ENCODE measurements at regions not wholly inside any gene's neighbourhood (a gene's known extent, or its start where the extent isn't known, plus 50 kb on each side); places are given as distances from the start of the nearest gene placed in this dataset.
"Not testable (repeated sequence)": the region's sequence is repeated elsewhere in the genome, so short reads cannot be mapped to it uniquely, and the experiment has no call there.

DNA sequence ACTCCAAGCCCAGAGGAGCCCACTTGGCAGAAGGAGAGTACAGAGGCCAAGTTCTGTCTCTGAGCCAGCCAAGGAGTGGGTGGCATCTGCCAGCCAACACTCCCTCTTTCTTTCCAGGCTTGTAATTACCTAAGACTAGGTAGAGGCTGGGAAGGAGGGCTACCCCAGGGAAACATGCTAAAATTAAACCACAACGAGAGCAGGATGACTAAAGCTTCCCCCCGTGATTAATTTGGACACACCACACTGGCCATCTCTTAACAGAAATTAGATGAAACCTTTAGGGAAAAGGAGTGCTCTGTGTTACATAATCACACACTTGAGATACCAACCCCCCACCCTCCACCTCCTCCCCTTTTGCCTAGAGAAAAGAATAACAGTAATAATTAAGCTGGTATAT, 102.1 kb upstream of the ZC3H12A start:
- no peak for DNase-seq (ENCODE audit: low read depth in 2 of 3, low spot score in 1 of 3)

DNA sequence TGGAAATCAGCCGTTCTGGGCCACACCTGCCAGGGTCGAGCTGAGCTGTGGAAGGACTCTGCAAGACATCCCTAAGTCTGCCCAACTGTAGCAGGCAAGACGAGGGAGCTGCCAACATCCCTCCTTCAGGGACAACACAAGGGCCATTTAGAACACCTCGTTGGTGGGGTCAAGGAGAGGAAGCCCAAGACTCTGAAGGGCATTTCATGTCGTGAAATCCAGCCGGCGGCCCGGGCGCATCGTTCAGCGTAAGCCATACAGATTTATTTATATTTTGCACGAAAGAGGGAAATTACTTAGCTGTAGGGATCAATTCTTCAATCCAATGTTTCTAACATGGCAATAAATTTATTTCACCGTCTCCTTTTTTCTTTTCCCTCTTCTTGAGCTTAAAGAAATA, 101.7 kb upstream of the ZC3H12A start:
- DNase-seq (ENCODE audit: low read depth in 2 of 3, low spot score in 1 of 3): no peak

DNA sequence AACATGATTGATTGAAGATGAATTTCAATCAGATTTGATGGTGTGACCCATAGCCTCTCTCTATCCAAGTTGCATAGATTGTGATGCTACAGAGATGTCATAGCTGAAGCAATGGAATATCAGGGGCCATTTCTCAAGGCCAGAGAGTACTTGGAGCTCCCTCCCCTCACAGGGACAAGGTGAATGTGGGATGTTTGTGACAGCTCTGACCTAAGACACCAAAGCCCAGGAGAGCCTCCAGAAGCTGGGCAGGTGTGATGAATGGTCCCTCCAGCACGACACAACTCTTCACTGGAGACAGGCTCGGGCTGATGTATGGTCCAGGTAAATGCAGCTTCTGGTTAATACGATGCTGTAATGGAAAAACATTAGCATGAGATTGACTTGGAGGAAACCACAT, 101.0 kb upstream of the ZC3H12A start:
- no peak for DNase-seq (ENCODE audit: low read depth in 2 of 3, low spot score in 1 of 3)

DNA sequence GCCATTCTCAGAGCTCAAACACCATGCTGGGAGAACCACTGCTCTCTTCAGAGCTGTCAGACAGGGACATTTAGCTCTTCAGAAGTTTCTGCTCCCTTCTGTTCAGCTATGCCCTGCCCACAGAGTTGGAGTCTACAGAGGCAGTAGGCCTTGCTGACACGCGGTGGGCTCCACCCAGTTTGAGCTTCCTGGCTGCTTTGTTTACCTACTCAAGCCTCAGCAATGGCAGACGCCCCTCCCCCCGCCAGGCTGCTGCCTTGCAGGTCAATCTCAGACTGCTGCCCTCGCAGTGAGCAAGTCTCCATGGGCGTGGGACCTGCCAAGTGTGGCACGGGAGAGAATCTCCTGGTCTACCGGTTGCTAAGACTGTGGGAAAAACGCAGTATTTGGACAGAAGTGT, 93.8 kb upstream of the ZC3H12A start:
- DNase-seq (ENCODE audit: low read depth in 2 of 3, low spot score in 1 of 3): not testable (repeated sequence)

DNA sequence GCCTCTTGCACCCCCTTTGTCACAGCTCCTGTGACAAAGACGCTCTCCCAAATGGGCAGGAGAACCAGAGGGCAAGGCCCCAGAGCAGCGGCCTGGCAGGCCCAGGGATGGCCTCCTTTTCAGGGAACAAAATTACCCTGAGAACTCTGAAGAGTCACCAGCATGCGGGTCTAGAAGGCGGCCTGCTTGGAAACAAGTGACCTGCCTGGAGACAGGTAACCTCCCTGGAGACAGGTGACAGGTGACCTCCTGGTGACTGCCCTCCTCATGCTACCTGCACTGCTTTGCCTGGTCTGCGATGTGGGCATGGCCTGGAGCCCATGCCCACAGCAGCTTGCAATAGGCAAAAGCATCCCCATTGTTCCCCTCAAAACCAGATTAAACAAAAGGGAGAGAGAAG, 86.5 kb upstream of the ZC3H12A start:
- no peak for DNase-seq (ENCODE audit: low read depth in 2 of 3, low spot score in 1 of 3)

DNA sequence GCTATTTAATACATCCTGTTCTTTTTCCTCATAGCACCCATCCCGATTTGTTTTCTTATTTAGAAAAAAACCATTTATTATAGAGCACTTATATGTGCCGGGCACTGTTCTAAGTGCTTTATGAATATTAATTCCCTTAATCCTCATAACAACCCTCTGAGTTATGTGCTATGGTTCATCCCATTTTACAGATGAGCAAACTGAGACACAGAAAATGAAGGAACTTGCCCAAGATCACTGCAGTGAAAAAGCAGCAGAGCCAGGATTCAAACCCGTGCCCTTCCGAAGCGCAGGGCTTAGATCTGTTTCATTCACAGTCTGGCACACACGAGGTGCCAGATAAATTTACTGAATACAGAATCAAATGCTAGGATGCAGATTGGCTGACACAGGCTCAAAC, 85.1 kb upstream of the ZC3H12A start:
- no peak for DNase-seq (ENCODE audit: low read depth in 2 of 3, low spot score in 1 of 3)

DNA sequence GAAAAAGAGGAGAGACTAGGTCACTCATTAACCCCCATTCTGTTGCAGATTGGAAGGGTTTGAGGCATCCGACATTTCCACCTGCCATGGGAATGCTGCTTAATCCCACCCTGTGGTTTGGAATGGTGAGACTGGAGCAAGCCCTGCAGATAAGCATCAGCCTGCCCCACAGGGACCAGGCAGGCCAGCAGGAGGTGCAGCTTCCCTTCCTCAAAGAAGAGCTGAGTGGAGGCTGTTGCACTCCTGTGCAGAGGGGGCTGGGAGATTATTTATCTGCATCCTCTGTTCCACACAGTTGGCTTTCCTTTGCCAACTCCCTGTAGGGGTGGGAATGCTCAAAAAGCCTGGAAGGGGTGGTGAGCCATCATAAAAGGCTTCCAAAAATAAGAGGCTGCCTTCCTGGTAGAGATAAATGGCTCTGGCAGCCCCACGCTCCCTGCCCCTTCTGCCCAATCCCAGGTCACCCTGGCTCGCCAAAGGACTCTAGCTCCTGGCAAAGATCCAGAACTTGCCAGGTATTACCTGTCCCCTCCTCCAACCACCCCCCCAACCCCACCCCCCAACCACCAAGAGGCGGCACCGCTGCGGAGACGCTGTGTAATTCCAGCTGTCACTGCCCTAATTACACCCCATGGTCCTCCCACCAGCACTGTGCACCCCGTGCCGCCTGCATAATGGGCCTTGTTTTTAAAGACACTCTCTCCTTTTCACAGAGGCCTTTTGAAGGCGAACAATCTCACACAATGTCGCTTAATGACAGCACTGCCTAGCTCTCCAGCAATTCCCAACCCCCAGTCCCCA, 83.0 kb upstream of the ZC3H12A start:
- DNase-seq (ENCODE audit: low read depth in 2 of 3, low spot score in 1 of 3): no peak

DNA sequence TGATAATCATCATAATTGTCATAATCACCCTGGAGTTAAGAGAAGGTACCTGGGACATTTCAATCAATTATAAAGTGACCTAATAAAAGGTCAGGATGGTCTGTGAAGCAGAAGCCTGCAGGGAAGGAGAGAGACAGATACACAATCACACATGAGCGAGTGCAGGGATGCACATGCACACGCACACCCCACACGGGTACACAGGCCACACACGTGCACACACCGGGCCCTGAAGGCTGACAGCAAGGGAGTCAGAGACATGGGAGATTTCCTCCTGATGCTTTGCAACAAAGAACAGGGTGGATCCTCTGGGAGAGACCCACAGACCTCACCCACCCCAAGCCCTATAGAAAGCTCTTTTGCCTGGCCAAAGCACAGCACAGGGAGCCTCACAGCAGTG, 82.3 kb upstream of the ZC3H12A start:
- DNase-seq (ENCODE audit: low read depth in 2 of 3, low spot score in 1 of 3): no peak

DNA sequence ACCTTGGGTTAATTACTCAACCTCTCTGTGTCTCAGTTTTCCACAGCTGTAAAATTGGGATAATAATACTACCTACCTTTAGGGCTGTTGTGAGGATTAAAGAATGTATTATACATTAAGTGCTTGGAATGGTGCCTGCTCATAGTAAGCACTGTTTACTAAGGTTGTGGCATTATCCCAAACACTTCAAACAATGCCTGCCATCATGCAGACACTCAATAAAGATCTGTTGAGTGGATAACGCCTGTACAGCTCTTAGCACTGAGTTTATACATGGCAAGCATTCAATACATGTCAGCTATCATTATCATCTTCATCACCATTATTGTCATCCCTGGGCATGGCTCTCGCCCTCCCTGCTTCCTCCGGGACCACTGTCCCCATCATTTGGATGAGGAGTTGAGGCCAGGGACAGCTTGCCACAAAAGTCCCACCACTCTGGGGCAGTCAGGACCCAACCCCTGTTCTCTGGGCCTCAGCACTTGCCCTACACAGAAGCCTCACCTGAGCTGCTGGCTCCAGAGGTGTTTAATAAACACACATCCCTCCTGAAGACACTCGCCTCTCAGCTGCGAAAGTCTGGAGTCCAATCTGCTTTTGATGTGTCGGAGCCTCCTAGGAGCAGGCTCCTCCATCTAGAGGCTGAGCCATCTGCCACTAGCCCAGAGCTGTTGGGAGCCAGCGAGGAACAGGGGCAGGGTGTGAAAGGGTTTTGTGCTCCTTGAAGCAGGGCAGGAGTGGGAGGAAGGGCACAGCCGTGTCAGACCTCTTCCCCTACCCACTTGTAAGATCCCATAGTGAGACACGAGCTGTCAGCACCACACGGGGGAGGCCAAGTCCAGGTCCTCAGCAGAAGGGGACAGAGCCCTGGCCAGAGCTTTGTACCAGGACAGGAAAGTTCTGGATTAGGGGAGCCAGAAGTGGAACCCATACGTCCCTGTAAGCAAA, 80.9 kb upstream of the ZC3H12A start:
- no peak for DNase-seq (ENCODE audit: low read depth in 2 of 3, low spot score in 1 of 3)

DNA sequence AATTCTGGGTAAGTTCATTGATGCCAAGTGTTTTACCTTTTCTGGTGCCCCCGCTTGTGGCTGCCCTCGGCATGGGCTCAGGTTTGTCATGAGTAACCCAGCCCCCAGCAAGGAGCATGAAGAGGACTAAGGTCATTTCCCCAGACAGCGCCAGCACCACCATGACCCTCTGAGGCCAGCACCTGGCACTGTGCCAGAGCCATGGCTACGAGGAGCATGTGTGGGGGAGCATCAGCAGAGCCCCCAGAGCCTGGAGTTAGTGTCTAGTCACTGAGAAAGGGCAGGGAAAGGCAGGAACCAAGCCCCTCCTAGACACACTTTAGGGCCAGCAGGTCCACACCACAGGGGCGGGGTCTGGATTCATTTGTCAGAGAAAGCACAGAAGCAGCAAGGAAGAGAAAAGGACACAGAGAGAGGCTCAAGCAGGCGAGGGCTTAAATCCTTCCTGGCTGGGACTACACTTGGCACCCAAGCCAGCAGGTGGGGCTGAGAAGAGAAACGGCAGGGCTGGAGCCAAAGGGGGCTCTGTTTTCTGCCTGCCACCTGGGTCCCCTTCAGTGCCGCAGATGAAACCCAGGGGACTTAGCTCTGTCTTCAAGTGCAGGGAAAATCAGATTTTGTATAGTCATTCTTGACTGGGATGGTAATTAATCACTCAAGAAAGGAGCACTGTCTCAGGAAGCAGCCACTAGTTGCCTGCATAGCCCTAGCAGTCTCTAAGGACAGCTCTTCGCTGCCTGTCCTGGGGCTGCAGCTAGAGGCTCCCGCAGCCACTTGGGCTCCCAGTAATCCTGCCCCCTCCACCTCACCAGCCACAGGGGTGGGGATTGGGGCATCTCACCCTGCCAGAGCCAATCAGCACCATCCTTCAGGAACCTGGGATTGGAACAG, 79.6 kb upstream of the ZC3H12A start:
- no peak for DNase-seq (ENCODE audit: low read depth in 2 of 3, low spot score in 1 of 3)

DNA sequence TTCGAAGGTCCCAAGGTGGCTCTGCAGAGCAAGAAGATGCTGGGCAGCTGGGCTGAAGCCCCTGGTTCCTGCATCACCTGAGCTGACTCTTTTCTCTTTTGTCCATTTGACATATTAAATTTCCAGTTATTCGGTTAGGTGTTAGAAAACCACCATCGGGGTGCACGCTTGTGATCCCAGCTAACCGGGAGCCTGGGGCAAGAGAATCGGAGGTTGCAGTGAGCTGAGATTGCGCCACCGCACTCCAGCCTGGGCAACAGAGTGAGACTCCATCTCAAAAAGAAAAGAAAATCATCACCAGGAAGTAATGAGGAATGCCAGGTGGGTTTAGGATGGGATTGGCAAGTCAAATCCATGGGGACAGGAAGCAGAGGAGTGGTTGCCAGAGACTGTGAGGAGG, 76.3 kb upstream of the ZC3H12A start:
- DNase-seq (ENCODE audit: low read depth in 2 of 3, low spot score in 1 of 3): no peak

DNA sequence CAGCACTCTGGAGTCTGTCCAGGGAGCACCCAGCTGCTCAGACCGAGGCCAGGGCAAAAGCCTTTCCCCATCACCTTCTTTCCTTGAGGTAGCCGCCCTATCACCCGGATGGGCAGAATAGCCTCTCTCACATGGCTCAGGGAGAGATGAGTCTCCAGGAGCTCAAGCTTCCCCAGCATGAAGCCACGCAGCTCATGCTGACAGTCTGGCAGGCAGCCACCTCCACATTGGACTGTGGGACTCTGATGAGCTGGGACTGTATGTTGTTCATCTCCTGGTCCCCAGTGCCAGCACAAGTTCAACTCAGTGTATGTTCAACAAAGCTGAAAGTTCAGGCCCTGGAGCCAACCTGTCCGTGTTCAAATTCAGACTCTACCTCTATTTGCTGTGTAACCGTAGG, 75.2 kb upstream of the ZC3H12A start:
- DNase-seq (ENCODE audit: low read depth in 2 of 3, low spot score in 1 of 3): no peak

DNA sequence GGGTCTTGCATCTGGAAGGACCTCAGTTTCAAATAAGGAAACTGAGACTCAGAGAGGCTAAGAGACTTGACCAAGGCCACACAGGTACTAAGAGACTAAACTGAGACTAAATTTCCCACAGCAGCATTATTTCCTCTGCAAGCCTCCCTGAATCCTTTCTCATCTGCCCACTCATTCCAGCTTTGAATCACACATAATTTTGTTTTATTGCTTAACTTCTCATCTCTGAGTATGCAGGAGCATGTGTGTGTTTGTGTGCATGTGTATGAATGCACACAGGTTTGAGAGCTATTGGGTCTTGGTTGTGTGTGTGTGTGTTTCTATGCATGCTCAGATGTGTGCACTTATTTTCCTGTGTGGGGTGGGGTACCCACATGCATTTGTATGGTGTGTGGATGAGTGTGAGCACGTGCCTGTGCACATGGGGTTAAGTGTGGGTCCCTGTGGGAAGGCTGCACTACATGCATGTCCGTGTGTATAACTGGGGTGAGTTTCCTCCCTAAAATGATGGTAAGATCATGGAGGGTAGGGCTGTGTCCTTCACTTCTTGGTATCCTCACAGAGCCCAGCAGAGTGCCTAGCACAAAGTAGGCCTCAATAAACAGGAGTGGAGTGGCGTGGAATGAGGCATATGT, 74.4 kb upstream of the ZC3H12A start:
- no peak for DNase-seq (ENCODE audit: low read depth in 2 of 3, low spot score in 1 of 3)

DNA sequence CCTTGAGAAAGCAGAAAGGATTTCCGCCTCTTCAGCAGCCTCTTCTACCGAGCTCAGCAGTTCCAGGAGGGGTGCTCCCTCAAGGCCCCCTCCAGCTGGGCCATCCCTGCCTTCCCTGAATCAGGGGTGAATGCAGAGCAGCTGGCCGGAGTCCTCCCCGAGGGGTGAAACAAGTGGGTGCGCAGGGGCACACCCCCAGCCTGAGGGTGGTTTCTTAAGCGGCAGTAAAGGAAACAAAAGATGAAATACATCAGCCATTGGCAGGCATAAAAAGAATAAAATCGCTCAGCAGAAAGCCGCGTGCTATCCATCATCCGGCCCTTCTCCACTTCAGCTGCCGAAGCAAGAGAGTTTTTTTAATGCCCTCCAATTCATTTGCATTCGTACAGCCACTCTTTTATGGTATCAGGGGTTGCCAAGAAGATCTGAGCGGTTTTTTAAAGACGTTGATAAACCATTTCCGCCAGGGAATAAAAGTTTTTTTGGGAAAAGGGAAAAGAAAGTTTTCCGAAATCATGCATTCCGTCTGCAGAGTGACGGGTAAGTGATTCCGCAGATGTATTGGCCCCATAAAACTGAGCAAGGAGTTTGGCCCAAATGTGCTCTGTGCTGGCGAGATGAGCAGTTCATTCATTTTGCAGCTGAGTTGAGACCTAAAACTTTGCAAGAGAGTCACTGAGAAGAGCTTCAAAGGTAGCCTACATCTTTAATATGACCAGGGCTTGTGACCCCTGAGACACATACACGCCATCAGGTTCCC, 73.7 kb upstream of the ZC3H12A start:
- DNase-seq (ENCODE audit: low read depth in 2 of 3, low spot score in 1 of 3): no peak

DNA sequence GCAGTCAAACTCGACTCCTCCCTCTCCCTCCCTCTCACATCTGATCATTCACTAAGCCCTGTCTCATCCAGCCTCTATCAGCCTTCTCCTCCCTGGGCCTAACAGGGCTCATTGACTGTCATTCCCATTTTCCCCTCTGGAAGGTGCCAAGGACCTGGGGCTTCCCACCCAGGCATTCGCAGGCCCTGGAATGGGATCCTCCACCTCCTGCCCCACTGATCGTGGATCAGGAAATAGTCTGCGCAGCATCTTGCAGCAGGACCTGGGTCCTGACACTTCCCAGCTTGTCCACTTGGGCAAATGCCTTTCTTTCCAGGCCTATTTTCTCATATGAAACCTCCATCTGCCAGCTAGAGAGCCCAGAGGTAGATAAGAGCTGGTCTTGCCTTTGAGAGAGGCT, 71.2 kb upstream of the ZC3H12A start:
- DNase-seq (ENCODE audit: low read depth in 2 of 3, low spot score in 1 of 3): no peak

DNA sequence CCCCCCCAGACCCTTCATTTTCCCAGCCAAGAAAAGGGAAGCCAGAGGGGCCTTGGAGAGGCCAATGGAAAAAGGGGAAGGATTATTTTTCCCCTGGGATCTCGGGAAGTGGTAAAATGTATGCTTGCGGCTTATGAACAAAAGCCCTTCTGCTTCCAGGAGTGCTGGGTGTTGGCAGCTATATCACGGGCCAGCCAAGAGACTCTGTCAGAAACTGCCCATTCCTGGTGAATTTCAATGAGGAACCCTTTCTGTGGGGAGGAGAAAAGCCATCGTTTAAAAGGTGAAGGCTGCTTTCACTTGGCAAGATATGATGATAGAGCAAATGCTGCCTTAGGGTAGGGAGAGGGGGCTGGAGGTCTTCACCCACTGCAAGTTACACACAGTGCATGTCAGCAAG, 69.7 kb upstream of the ZC3H12A start:
- no peak for DNase-seq (ENCODE audit: low read depth in 2 of 3, low spot score in 1 of 3)

DNA sequence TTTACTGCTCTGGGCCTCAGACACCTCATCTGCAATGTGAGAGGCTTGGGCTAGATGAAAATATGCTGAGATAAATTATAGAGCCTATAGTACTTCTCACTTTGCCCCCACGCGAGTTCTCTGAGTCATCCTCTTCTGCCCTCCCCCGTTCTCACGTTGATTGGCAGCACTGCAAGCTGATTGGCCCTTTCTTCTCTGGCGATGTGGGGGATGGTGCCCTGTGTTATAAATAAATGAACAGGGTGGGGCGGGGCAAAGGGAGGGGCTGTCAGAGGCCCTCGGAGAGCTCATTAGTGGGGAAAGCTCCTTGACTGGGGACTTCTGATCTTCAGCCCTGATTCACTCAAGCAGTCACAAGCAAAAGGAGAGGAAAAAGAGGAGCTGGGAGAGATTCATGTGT, 64.3 kb upstream of the ZC3H12A start:
- DNase-seq (ENCODE audit: low read depth in 2 of 3, low spot score in 1 of 3): no peak

DNA sequence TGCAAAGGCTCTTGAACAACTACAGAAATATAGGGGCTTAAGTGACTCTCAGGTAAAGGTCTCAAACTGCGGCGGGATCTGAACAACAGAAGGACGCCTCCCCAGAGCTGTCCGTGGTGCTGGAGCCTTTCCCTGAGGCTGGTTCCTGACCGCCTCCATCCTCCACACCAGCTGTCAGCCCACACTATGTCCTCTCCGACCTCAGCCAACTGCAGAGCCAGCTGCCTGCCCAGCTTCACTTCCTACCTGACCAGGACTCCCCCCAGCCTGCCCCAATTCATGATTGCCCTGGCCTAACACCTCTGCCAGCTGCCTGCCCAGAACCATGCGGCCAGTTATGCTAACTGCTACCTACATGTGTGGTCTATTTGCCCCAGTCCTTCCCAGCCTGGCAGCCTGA, 63.6 kb upstream of the ZC3H12A start:
- no peak for DNase-seq (ENCODE audit: low read depth in 2 of 3, low spot score in 1 of 3)

DNA sequence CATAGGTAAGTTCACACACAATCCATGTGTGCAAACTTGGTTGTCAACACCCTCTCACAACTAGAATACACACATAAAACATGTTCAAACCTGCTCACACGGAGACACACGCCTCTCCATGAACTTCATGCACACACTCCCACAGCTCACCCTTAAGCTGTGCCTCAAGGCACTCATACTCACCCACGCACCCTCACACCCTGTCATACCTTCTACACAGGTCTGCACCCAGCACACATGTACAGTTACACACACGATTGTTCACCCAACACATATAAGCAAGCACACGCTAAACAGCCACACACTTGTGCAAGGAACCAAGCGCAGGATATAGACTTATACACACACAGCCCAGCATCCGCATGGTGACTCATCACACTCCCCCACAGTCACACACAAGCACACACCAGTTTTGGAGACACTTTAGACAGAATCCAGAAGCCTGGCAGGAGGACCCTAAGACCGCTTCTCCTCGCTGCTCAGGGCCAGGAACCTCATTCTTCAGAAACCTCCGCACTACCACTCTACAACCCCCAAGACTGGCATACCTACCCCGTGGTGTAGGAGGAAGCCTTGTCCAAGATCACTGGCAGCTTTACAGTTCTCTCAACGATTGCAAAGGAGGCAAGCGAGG, 58.7 kb upstream of the ZC3H12A start:
- DNase-seq (ENCODE audit: low read depth in 2 of 3, low spot score in 1 of 3): no peak

DNA sequence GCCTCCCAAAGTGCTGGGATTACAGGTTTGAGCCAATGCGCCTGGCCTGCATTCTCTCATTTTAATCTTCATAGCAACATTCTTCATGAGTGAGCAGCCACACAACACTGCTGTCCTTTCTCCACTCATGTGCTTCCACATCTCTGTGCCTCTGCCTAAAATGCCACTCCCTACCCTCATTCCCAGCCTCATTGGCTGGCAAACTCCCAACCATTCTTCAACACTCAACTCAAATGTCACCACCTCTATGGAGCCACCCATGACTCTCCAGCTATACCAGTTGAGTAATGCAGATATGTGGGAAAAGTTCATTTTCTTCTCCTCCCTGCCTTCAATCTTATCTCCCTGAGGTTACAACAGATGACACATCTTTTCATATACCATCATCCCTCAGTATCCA, 53.9 kb upstream of the ZC3H12A start:
- no peak for DNase-seq (ENCODE audit: low read depth in 2 of 3, low spot score in 1 of 3)
